Bone marrow (tissue), 2 donors: ENCODE measurements at regions not wholly inside any gene's neighbourhood (a gene's known extent, or its start where the extent isn't known, plus 50 kb on each side); places are given as distances from the start of the nearest gene placed in this dataset.
A peak's percentile ranks its signal among the peaks of the same experiment; 100 is the strongest.
"Not testable (repeated sequence)": the region's sequence is repeated elsewhere in the genome, so short reads cannot be mapped to it uniquely, and the experiment has no call there.

Experiments used
- DNase-seq, 2 donors: peaks; one replicate each; lab custom pipeline; 2025; lab: John Stamatoyannopoulos, UW

- DNase-seq = not testable (repeated sequence)
These were observed 111.3 kb downstream of the NPIPB11 start for GRCh38 chr16:29294951-29295795.

- not testable (repeated sequence) for DNase-seq
These were observed 112.0 kb downstream of the NPIPB11 start for GRCh38 chr16:29294400-29294933.

GRCh38 chr16:29293545-29293944 lies 113.0 kb downstream of the NPIPB11 start:
- not testable (repeated sequence) for DNase-seq

- not testable (repeated sequence) for DNase-seq
These were observed 113.5 kb downstream of the NPIPB11 start for GRCh38 chr16:29292952-29293471.

GRCh38 chr16:29291329-29292271 lies 114.9 kb downstream of the NPIPB11 start:
- DNase-seq = not testable (repeated sequence)

GRCh38 chr16:29290631-29291247 lies 115.8 kb downstream of the NPIPB11 start:
- peak; percentile 77 to 78 for DNase-seq

- not testable (repeated sequence) for DNase-seq
These were observed 116.8 kb downstream of the NPIPB11 start for GRCh38 chr16:29289516-29290239.

GRCh38 chr16:29288711-29289474 lies 117.6 kb downstream of the NPIPB11 start:
- DNase-seq = not testable (repeated sequence)

- not testable (repeated sequence) for DNase-seq
These were observed 118.5 kb downstream of the NPIPB11 start for GRCh38 chr16:29287871-29288535.

- not testable (repeated sequence) for DNase-seq
These were observed 119.3 kb downstream of the NPIPB11 start for GRCh38 chr16:29287246-29287645.

- not testable (repeated sequence) for DNase-seq
These were observed 119.7 kb downstream of the NPIPB11 start for GRCh38 chr16:29286796-29287195.

- DNase-seq = not testable (repeated sequence)
These were observed 120.3 kb downstream of the NPIPB11 start for GRCh38 chr16:29286161-29286560.

- not testable (repeated sequence) for DNase-seq
These were observed 121.2 kb downstream of the NPIPB11 start for GRCh38 chr16:29285151-29285885.

- DNase-seq = not testable (repeated sequence)
These were observed 121.8 kb downstream of the NPIPB11 start for GRCh38 chr16:29284723-29285122.

- not testable (repeated sequence) for DNase-seq
These were observed 122.4 kb downstream of the NPIPB11 start for GRCh38 chr16:29284159-29284558.

GRCh38 chr16:29278097-29278871 lies 128.2 kb downstream of the NPIPB11 start:
- DNase-seq = not testable (repeated sequence)

GRCh38 chr16:29276446-29276845 lies 130.1 kb downstream of the NPIPB11 start:
- not testable (repeated sequence) for DNase-seq
